ENCODE measurements at regions not wholly inside any gene's neighbourhood (a gene's known extent, or its start where the extent isn't known, plus 50 kb on each side); places are given as distances from the start of the nearest gene placed in this dataset.

DNA sequence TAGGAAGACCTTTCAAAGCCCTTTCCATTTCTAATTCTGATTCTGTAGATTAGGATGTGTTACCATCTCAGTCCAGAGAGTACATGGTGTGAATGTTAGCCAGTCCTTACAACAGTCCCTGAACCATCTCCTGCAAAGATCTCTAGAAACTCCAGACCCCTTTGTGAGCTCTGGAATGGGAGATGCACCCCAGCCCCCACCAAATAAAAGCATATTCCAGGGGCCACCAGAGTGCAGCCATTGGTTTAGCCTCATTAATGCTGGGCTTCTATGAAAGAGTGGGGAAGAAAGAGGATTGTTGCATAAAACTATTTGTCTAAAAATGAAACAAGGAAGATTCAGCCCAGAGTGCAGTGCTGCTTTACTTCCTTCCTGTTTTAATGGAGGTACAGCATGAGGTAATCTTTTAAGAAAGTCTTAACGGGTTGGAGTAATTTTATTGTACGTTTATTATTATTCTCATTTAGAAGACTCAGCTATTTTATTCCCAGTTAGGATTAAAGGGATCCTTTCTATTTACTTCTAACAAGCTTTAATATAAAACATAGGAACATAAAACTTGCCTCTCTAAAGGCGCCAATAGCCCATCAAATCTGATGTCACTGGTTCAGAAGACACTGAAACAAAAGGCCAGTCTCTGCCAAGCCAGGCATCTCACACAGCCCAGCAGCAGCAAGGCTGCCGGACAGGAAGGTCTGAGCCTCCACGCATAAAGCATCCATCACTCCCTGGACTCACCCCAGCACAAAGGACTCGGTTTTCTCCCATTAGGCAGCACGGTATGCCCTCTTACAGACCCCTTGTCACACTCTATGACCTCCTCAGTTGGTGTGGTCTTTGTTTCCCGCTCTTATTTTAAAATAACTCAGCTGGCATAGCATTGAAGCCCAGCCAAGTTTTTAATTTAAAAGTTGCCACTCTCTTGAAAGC lies 203.9 kb upstream of the BLID start:
- DNase-seq (ENCODE audit: low spot score): no peak

DNA sequence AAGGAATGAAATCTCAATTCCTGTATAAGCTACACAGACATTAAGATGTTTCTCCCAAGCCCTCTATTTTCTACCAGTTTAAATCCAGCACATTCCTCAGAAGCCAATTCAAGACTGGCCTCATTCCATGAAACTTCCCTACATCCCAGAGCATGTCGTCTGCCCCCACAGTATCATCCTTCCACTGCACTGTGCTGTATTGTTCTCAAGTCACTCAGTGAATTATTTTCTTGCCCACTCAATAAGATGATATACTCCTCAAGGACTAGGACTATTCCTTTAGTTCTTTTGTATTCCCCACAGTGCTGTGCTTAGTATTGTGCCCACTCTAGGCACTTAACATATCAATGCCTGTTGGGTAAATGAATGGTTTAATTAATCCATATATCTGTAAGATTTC lies 203.1 kb upstream of the BLID start:
- DNase-seq (ENCODE audit: low spot score): no peak

DNA sequence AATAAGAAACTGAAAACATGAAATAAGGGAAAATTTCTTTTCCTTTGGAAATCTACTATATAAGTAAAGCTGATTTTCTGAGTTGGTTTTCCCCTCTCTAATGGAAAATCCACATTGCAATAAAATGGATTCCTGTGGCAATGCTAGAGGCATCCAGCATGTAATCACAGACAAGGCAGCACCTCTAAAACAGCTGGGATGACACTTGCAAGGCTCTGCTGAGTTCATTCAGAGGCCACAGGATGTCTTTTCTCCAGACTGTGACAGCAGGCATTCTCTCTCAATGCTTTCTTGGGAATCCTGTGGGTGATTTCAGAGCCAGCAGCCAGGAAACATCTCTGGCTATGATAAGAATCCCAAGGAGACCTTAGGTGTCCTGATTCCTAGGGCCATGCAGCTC lies 201.3 kb upstream of the BLID start:
- DNase-seq (ENCODE audit: low spot score): no peak

DNA sequence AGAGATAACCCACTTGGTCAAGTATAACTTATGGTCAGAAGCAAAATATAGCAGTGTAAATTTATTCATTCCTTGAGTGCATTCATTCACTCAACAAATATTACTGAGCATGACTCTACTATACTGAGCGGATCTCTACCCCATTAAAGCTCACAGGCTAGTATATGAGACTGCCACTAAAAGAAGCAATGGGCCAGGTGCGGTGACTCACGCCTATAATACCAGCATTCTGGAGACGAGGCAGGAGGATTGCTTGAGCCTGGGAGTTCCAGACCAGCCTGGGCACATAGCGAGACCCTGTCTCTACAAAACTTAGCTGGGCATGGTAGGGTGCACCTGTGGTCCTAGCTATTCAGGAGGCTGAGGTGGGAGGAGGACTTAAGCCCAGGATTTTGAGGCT lies 197.6 kb upstream of the BLID start:
- DNase-seq (ENCODE audit: low spot score): no peak

DNA sequence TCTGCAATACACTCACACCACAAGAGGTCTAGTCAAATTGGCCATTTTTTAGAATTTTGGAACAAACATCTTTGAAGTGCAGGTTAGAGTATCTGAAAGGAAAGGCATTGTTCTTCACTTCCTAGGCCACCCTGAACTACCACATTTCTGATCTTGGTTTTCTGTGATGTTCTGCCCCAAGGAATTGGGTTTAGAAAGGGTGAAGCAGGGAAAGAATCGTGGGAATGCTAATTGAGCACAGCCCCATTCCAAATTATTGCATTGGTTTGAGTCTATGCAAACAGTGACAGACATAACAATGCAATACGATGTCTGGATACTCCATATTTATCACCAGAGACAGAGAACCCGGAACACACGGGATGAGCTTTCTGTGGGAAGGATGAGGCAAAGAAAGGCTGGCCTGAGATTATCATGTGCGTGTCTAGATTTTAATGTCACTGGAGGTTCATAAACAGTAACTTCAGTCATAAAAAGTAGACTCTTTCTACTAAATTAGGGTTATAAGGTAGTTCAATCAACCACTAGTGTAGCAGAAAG lies 195.3 kb upstream of the BLID start:
- DNase-seq (ENCODE audit: low spot score): no peak

DNA sequence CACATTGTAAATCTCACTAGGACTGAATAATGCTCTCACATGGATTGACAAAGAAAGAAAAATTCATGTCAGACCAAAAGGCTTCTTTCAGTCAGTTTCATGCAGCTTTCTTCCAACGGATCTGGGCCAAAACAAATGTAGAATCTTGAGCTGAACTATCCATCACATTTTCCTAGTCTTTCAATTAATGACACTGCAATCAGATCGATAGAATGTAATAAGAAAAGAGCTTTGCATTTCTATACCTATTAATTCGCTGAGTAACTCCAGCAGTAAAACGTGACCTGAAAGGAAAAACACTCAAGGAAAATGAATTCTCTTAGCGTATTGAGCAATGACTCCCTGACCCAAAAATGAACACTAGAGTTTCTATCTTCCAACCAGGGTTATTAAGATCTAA lies 194.8 kb upstream of the BLID start:
- DNase-seq (ENCODE audit: low spot score): no peak

DNA sequence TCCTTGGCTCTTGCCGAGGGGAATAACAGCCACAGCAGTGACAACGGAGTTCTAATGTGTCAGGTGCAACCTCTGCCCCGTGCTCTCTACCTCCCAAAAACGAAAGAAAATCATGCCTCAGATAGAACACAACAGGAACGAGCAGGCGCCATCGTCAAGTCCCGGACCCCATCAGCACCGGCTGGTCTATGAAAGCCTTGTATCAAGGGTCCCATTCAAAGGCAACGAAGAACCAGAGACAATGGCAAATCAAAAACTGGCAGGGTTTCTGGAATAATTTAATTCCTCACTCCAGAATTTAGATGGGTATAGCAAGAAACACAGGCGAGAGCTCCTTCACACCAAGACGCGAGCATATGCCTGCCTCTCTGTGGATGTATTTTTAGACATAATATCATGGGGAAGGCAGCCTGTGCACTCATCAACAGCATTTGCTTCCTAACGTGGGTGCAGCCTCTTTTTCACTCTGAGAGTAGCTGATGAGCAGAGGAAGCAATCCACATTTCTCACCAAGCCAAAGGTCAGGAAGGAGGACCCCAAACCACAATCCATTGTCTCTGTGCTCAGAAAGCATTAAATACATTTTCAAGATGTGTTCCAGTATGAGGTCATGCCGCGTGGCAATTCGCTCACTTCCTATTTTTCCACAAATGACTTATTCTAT lies 193.4 kb upstream of the BLID start:
- no peak for DNase-seq (ENCODE audit: low spot score)

DNA sequence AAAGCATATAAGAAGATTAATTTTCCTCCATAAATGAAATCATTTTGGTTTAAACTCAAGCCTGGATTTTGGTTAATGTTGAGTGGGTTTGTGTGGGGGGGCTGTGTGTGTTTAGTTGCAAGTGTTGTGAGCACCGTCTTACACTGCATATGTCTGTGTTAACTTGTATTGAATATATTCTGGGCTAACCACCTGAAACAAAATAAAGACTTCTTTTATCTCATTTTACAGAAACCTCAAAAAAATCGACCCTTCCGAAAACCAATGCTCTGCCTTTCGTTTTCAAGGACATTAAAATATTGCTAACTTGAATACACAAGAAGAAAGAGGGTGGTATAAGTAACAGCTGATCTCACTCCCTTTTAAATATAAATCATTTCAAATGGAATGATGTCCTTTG lies 192.2 kb upstream of the BLID start:
- DNase-seq (ENCODE audit: low spot score): no peak

DNA sequence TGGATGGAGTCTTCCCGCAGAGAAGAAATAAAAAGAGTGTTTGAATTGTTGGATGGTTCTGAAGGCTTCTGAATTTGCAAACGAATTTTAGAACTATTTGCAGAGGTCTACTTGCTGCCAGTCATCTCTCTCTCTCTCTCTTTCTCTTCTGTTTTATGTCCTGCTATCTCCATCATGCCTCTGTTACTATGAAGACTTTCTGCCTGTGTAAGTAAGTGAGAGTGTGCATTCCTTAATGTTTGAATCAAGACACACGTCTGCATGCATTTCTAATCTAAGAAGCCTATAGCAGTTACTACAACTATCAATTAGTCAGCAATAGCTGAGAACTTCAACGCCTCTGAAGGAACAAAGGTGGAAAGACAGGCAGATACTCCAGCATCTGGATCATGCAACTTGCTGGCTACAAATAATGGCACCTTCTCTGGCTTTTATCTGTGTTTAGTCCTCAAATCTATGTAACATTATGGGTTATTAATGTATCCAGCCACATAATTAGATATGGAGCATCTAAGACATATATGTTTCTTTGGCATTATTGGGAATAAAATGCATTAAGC lies 191.5 kb upstream of the BLID start:
- DNase-seq (ENCODE audit: low spot score): no peak

DNA sequence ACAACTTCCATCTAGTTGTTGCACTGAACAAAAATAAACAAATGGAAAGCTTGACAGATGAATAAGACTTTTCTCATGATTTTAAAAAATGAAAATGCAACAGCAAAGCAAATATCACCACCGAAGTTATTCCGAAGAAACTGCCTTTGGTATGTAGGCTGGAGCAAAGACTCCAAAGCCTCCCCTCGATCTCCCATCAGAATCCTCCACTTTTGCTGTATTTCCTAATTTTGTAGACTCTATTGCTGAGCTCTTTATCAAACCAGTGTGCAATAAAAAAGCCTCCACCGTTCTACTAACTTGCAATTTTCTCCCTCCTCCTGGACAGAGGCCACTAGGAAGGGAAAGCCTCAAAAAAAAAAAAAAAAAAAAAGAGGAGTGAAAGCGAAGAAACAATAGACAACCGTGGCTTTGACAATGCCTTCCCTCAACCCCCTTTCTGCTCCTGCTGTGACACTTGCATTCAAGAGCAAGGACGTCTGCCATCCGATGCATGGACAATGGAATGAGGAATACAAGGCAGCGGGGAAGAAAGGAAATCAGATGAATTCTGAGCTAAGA lies 190.9 kb upstream of the BLID start:
- DNase-seq (ENCODE audit: low spot score): no peak

DNA sequence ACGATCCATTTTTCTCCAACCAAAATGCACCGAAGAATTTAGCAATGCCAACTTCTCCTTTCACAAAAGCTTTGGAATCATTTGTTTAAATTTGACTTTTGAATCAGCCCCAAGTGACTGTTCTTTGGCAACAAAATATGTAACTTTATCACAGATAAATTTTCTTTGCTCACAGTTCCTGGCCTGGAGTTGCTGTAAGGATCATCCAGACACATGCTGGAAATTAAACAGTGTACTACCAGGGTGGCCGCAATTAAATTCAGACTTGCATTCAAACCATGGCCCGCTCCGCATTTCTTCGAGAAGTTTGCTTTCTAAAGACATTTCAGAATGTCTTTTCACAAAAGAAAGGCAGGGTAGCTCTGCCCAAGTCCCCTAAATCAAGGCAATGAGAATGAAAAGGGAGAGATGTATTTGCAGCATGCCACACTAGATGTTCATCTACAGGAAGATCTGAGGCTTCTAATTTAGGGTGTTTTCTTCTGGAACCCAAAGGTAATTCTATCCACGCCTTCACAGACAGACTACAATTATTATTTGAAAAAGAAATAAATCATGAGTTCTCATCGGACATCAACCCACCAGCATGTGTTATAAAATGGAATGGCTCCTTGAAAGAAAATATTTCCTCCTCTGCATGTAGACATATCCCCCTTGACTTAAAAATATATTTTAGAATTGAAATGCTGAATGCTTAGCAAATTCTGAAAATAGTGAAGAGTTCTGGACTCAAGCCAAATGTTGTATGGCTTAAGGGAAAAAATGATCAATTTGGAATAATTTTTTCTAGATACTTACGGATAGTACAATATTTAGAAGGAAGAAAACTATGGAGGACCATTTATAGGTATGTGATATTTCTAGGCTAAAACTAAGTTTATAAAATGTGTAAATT lies 189.7 kb upstream of the BLID start:
- DNase-seq (ENCODE audit: low spot score): no peak

DNA sequence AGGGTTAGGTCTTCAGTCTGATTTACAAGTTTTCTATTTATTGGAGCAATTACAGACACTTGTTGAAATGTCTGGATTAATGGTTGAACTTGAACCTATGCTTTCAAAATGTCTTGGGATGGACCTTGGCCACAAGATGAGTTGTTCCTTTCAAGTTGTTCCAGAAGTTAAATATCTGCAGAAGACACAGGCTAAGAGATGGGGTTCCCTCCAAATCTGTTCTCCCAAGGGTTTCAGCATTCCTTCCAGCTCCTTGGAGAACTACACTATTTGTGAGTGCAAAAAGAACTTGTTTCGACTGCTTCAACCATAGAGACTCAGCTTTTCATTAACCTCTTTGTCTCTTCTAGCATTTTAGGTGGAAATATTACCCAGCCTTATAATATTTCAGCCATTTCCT lies 189.0 kb upstream of the BLID start:
- DNase-seq (ENCODE audit: low spot score): no peak

DNA sequence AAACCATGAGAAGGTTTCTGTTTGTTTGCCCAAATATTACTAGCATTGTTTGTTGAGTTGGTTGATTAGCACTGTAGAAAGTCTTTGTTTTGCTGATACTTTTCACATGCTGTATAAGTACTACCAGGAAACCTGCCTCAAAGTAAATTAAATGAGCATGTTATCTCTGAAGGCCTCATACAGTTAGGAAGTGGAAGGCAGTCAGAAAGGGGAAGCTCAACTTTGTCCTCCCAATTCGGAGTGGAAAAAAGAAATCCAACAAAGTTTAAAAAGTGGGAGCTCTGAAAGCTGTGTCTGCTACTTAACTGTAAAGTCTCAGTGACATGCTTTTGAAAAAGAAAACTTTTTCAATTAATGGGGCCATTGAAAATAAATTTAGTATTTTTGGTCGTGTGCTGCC lies 188.3 kb upstream of the BLID start:
- no peak for DNase-seq (ENCODE audit: low spot score)

DNA sequence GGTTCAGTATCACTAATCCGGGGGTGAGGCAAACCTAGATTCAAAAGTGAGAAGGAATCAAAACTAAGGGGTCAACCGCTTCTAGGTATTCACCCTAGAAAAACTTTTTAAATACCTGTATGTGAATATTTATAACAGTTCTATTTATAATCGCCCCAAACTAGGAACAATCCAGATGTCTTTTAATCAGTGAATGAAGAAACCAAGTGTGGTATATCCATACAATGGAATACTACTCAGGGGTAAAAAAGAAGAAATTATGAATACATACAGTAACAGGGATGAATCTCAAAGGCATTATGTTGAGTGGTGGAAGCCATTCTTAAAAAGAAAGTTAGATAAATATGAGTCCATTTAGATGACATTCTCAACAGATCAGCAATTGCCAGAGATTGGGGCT lies 178.0 kb upstream of the BLID start:
- no peak for DNase-seq (ENCODE audit: low spot score)

DNA sequence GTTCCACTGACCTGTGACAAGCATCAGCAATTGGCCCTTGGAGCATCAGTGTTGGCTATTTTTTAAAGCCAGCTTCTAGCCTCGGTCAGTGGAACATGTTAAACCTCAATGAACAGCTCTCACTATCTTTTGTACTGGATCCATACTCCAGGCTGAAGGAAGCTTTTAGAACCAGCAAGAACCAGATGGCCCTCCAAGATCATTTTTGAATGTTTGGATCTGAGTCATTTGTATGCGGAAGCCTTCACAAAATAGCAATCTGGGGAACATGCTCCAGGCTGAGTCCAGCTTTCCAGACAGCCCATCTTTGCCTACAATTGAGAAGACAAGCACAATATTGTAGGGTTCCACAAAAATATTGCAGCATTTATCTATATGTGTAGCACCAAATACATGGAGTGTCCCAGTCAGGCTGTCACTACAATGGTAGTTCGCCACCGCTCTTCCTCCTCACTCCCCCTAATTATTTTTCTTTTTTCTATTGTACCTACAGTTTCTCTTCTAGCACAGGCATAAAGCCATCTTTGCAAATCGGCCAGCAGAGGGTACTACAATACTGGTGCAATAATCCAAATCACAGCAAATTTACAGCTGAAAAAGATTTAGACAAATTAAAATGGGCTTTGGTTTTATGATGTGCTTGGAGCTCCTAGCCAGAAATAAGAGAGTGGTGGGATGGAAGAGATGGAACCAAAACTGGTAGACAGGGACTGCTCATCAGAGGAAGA lies 177.4 kb upstream of the BLID start:
- no peak for DNase-seq (ENCODE audit: low spot score)

DNA sequence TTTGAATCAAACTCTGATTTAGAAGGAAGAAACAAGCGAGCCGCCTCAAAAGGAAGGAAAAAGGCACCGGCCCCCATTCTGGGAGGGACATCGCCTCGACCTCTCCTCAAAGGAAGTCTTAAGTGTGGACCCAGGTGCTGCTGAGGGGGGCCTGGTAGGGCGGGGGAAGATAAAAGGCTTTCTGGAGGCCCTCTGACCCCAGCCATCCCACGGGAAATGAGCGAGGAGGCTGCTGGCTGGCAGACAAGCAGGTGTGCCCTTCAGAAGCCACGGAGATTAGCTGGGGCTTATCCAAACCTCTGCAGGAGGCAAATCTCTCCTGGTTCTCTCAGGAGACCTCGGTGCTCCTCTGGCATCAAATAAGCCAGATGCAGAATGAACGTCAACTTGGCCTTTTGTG lies 171.4 kb upstream of the BLID start:
- no peak for DNase-seq (ENCODE audit: low spot score)

DNA sequence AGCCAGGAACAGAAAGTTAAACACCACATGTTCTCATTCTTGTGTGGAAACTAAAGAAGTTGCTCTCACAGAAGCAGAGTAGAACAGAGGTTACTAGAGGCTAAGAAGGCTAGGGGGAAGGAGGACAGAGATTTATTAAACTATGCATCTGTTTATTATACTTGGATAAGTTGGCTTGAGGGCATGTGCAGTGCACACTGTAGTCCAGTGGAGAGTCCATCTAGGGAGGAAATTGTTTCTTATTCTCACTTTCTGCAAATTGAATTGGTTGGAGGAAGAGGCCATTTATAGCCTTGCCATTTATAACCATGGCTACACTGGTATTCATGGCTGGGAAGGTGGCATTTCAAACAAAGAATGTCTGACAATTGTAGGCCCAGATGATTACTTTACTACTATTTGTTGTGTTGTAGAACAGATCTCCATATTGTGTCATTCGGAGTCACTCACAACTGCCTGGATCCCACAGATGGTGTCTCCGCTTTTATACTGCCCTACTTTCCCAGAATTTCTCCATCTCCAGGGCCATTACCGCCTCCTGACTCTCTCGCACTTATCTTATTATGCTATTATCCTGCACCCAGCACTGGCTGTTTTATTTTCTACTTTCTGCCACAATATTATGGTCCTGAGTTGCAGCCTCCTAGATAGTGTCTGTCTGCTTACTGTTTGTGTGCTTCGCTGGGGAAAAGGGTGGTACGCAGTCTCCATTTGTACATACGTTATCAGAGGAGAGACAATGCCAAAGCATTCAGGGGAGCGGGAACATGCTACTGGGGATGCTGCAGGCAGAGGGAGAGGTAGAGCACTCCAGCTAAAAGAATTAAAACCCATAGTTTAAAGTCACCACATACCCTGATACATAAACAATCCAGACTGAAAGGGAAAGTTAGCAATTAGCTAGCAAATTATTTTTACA lies 169.3 kb upstream of the BLID start:
- no peak for DNase-seq (ENCODE audit: low spot score)

DNA sequence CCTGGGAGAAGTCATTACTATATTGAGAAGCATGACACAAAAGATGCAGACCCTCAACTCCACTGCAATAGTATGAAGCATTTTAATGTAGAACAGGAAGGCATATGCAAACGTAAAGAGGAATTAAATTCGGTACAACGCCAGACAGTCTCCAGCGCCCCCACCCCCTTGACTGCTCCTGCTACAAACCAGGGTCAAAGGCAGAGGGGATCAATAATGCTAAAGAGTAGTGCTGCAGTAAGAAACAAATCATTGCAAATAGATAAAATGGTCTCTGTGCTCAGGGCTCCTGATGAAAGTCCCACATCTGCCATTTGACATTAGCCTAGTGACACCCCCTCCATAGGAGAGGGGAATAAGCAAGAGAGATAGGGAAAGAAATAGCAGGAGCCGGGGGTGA lies 164.9 kb upstream of the BLID start:
- DNase-seq (ENCODE audit: low spot score): no peak

DNA sequence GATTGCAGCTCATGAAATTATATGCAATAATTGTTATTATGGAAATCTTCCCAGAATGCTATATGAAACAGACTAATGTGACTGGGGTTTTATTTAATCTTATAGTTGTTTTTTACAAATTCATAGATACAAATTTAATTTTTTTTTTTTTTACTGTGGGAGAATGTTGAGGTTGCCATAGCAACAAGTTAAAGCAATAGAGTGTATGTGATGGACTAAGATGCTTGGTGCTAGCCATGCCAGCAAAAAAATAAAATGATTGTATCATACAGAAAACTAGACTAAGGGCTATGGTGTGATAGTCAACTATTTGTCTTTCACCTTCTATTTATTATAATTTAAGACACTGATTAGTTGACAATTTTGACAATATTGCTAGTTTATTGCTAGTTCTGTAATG lies 163.2 kb upstream of the BLID start:
- no peak for DNase-seq (ENCODE audit: low spot score)

DNA sequence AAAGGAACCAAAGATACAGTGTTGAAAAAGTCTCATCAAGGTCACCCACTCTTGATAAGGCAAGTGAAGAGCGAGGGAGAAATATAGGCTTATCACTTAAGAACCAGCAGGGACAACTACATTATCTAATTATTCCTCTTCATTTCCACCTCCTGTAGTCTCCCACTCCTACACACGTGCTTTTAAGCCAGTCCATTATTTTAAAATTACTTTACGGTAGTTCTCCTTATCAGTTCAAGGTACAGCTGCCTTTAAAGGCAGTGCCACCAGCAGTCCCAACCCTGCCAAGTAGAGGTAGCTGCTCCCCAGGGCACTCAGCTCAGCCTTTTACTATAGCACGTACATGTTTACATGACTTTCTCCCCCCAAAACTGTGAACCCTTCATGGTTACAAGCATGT lies 161.5 kb upstream of the BLID start:
- no peak for DNase-seq (ENCODE audit: low spot score)
